GM12873 (cell line): ENCODE measurements at regions not wholly inside any gene's neighbourhood (a gene's known extent, or its start where the extent isn't known, plus 50 kb on each side); places are given as distances from the start of the nearest gene placed in this dataset.

Source experiments
- TF ChIP-seq, protein P1 (sequence below): IDR thresholded peaks from 2 replicates; pipeline ENCODE4 v1.5.1; 2012; ENCODE audit warnings: low read depth, mild to moderate bottlenecking, moderate library complexity, low read length, control low read depth; ENCODE audit not compliant: insufficient read depth; ENCODE audit errors: missing control alignments

- TF ChIP-seq, protein P1, sequence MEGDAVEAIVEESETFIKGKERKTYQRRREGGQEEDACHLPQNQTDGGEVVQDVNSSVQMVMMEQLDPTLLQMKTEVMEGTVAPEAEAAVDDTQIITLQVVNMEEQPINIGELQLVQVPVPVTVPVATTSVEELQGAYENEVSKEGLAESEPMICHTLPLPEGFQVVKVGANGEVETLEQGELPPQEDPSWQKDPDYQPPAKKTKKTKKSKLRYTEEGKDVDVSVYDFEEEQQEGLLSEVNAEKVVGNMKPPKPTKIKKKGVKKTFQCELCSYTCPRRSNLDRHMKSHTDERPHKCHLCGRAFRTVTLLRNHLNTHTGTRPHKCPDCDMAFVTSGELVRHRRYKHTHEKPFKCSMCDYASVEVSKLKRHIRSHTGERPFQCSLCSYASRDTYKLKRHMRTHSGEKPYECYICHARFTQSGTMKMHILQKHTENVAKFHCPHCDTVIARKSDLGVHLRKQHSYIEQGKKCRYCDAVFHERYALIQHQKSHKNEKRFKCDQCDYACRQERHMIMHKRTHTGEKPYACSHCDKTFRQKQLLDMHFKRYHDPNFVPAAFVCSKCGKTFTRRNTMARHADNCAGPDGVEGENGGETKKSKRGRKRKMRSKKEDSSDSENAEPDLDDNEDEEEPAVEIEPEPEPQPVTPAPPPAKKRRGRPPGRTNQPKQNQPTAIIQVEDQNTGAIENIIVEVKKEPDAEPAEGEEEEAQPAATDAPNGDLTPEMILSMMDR: no peak
Measured at GRCh38 chr3:153704115-153704514, 417.1 kb upstream of the ARHGEF26 start.

- TF ChIP-seq, protein P1: no peak
Measured at GRCh38 chr3:153706706-153707105, 414.5 kb upstream of the ARHGEF26 start.

DNA sequence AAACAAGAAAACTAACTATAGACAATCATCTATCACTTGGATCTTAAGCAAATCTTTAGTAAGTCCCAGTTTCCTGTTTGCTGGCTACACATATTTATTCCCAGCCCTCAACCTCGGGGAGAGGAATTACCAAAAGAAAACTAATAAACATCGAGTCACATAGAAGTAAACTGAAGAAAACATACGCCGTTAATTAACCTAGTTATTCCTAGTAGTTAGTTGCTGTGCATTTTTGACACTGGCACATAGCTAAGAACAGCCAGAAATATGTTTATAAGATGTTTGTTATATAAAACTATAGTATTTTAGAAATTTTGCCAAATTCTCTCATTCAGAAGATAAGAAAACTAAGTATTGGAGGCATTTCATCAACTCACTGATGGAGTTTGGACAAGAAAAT lies 407.2 kb upstream of the ARHGEF26 start:
- TF ChIP-seq, protein P1: no peak

DNA sequence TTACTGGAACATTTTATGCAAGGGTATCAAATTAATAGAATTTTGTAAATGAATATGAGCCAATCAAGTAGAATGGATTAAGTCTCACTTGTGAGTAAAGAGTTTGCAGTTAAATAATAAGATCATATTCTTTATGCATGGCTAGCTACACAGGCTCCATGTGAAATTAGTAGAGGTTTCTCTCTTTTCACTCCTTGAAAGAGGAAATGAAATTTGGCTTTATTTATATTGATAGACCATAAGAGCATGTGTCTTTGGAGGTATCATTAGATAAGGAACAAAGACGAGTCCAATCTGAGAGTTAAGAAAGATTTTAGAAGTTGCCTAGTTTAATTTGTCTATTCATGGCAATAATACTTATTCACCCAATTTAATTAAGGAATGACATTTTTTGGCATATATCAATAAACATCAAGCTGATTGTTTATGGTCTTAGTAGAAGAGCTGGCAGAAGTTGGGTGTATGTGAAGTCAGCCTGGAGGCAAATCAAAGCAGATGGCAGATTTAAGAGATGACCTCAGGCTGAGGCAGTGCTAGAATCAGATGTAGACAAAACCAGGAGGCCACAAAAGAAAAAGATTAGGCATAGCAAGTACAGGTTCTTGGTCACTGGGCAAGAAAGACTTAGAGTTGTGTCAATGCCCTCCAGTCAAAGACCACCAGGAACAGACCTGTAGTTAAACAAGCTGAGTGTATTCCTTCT lies 406.5 kb upstream of the ARHGEF26 start:
- TF ChIP-seq, protein P1: no peak

DNA sequence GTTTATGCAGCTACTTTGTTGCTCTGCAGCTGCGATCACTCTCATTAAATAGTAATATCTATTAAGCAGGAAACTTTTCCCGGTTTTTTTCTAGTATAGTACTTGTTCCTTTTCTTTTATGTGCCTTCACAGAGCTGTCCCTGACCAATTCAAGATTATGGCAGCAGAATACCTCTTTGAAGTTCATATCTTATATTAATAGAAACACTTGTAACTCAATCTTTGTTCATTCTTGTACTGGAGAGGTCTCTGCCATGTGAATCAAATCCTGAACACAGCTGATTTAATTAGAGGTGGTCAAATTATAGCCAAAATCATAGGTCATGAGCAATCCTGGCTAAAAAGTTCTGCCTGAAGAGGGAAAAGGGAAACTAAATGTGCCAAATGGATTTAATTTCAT lies 399.0 kb upstream of the ARHGEF26 start:
- TF ChIP-seq, protein P1: no peak

- TF ChIP-seq, protein P1: no peak
Measured at GRCh38 chr3:153731071-153731470, 390.1 kb upstream of the ARHGEF26 start.

DNA sequence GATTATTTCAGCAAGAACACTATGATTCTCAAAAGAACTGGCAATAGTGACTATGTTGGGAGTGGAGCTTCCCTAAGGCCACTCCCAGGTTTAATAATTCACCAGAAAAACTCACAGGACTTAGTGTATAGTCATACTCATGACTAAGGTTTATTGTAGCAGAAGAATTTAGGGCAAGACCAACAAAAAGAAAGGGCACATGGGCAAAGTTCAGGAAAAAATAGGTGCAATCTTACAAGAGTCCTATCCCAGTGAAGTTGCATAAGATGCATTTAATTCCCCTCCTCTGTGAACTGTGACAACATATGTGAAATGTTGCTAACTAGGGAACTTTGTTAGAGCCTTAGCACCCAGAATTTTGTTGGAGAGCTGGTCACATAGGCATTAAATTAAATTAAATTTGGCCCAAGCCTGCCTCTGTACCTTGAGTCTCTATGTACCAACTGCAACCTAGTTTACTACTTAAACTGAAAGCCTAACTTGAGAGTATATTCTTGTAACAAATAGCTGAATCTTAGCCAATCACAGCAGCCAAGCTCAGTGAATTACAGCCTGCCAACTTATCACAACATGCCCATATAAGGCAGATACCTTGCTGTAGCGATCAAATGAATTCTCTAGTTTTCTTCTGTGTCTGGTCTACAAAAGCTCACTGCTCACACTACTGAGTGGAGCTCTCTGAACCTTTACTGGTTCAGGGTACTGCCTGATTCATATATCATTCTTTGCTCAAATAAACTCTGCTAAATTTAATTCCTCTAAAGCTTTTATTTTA lies 386.2 kb upstream of the ARHGEF26 start:
- TF ChIP-seq, protein P1: no peak
